ENCODE measurements at regions not wholly inside any gene's neighbourhood (a gene's known extent, or its start where the extent isn't known, plus 50 kb on each side); places are given as distances from the start of the nearest gene placed in this dataset.
"Not testable (repeated sequence)": the region's sequence is repeated elsewhere in the genome, so short reads cannot be mapped to it uniquely, and the experiment has no call there.

- DNase-seq, result not testable (repeated sequence)
Observed at GRCh38 chr4:167858127-167858526, 234.2 kb upstream of the ANXA10 start.

GRCh38 chr4:167867191-167867590 is 225.1 kb upstream of the ANXA10 start:
- DNase-seq, result no peak

GRCh38 chr4:167868163-167868562 is 224.2 kb upstream of the ANXA10 start:
- no peak for DNase-seq

GRCh38 chr4:167873496-167873895 is 218.8 kb upstream of the ANXA10 start:
- DNase-seq, result no peak

GRCh38 chr4:167876091-167876490 is 216.2 kb upstream of the ANXA10 start:
- DNase-seq, result not testable (repeated sequence)

- not testable (repeated sequence) for DNase-seq
Observed at GRCh38 chr4:167877826-167878225, 214.5 kb upstream of the ANXA10 start.

- DNase-seq, result no peak
Observed at GRCh38 chr4:167883266-167883665, 209.1 kb upstream of the ANXA10 start.

GRCh38 chr4:167885071-167885470 is 207.3 kb upstream of the ANXA10 start:
- no peak for DNase-seq

- no peak for DNase-seq
Observed at GRCh38 chr4:167885872-167886271, 206.5 kb upstream of the ANXA10 start.

- DNase-seq, result no peak
Observed at GRCh38 chr4:167887726-167888125, 204.6 kb upstream of the ANXA10 start.

- no peak for DNase-seq
Observed at GRCh38 chr4:167890226-167890625, 202.1 kb upstream of the ANXA10 start.

- DNase-seq, result no peak
Observed at GRCh38 chr4:167893531-167893930, 198.8 kb upstream of the ANXA10 start.

GRCh38 chr4:167896260-167896659 is 196.1 kb upstream of the ANXA10 start:
- not testable (repeated sequence) for DNase-seq

- no peak for DNase-seq
Observed at GRCh38 chr4:167897116-167897515, 195.2 kb upstream of the ANXA10 start.

GRCh38 chr4:167903291-167903721 is 189.0 kb upstream of the ANXA10 start:
- no peak for DNase-seq

GRCh38 chr4:167906851-167907250 is 185.5 kb upstream of the ANXA10 start:
- DNase-seq, result no peak

GRCh38 chr4:167908816-167909215 is 183.5 kb upstream of the ANXA10 start:
- DNase-seq, result no peak

- DNase-seq, result not testable (repeated sequence)
Observed at GRCh38 chr4:167912535-167912934, 179.8 kb upstream of the ANXA10 start.

- no peak for DNase-seq
Observed at GRCh38 chr4:167918077-167918476, 174.3 kb upstream of the ANXA10 start.

GRCh38 chr4:167930166-167930565 is 162.2 kb upstream of the ANXA10 start:
- no peak for DNase-seq

GRCh38 chr4:167934216-167934615 is 158.1 kb upstream of the ANXA10 start:
- DNase-seq, result no peak

GRCh38 chr4:167939863-167940616 is 152.3 kb upstream of the ANXA10 start:
- peak; percentile 7 for DNase-seq

- DNase-seq, result no peak
Observed at GRCh38 chr4:167943872-167944505, 148.3 kb upstream of the ANXA10 start.

GRCh38 chr4:167944721-167945120 is 147.6 kb upstream of the ANXA10 start:
- DNase-seq, result no peak

GRCh38 chr4:167955006-167955405 is 137.3 kb upstream of the ANXA10 start:
- DNase-seq, result no peak

Measured in eye (tissue), 1 donor.